ENCODE measurements at regions not wholly inside any gene's neighbourhood (a gene's known extent, or its start where the extent isn't known, plus 50 kb on each side); places are given as distances from the start of the nearest gene placed in this dataset.

DNA sequence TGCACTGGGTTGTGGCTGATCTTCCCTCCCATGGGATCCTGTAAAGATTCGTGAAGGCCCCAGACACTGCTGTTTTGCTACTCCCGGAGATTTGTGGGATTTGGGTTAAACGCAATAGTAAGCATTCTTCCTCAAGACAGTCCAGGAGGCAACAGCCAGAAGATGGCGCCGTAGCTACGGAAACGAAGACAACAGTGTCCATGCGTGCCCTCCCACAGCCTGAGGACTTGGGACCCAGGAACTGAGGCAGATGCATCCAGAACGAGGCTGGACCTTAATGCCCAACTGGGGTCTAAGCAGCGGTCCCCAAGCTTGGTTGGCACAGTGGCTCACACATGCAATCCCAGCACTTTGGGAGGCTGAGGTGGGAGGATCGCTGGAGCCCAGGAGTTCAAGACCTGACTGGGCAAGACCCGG lies 57.6 kb upstream of the ZNF507 start:
- H2BK120ac ChIP-seq (replicated peaks; ENCODE audit: low read depth, low read length) = no peak overlapping the region
- H3K9me3 ChIP-seq (ENCODE audit: insufficient read depth in 2 of 2, low read depth in 1 of 2, low read length in 1 of 2) = no peaks in the 10 kb centered on the region
- WGBS, 2 experiments (ENCODE audit: extremely low coverage in 1 of 2, insufficient coverage in 1 of 2, insufficient read length in 1 of 2, insufficient replicate concordance in 2 of 2, low coverage in 1 of 2, low lambda C conversion rate in 2 of 2, missing lambda C conversion rate in 1 of 2) = 36% methylated on average over 12 of the region's 12 CpGs; no CpG with 5 or more reads in 1 of the 2 experiments
- no peak overlapping the region for H3K18ac ChIP-seq (ENCODE audit: extremely low read depth, low read length)
- FAIRE-seq (peak; percentile 55), DNase-seq (ENCODE audit: low read depth in 1 of 2, low spot score in 2 of 2) (peak; percentile 34 to 79)
- no peak overlapping the region for H4K5ac ChIP-seq (ENCODE audit: insufficient read length, low read depth, low read length)
- no peak overlapping the region for H3K56ac ChIP-seq (replicated peaks; ENCODE audit: insufficient read length, low read depth, low read length)
- no peak overlapping the region for H2BK15ac ChIP-seq (ENCODE audit: low read length)
- H3K27ac ChIP-seq (ENCODE audit: low read depth, low read length) = no peak overlapping the region
- H2BK12ac ChIP-seq (ENCODE audit: low read depth, low read length) = no peak overlapping the region
- no peak overlapping the region for H3K4me3 ChIP-seq (ENCODE audit: extremely low read depth in 1 of 4, insufficient read depth in 2 of 4, low read depth in 3 of 4, low read length in 4 of 4)
- H3K4me1 ChIP-seq (replicated peaks in 1 of 4; ENCODE audit: control insufficient read depth in 3 of 4, insufficient read depth in 4 of 4, low read length in 3 of 4) = peaks cover 0 to 2% (median 0%) of the 10 kb centered on the region in 4 experiments; a peak in 2 of 7 replicates
- no peak overlapping the region for H3K23ac ChIP-seq (ENCODE audit: insufficient read length)
- no peak overlapping the region for H3K14ac ChIP-seq (ENCODE audit: insufficient read length)
- no peak overlapping the region for H2BK5ac ChIP-seq (ENCODE audit: low read depth, low read length)
- no peaks in the 10 kb centered on the region for H3K79me1 ChIP-seq (ENCODE audit: low read depth, low read length)
- CTCF ChIA-PET (ENCODE audit: partially characterized antibody) = interaction anchor here (0.7 to 3.1 kb wide), 17 partner anchors 9 to 616 kb away, joined by 3 to 14 read pairs (median 4); no protein-coding TSS in a partner anchor
- H4K20me1 ChIP-seq (replicated peaks in 1 of 2; ENCODE audit: control insufficient read depth in 1 of 2, insufficient read depth in 2 of 2, low read length in 2 of 2) = no peaks in the 10 kb centered on the region
- no peak overlapping the region for H4K8ac ChIP-seq (ENCODE audit: extremely low read depth, insufficient read depth, low read length)
- no peak overlapping the region for H3K4me2 ChIP-seq (ENCODE audit: insufficient read depth in 1 of 2, low read depth in 2 of 2, low read length in 2 of 2)
- no peaks in the 10 kb centered on the region for H3K27me3 ChIP-seq (replicated peaks in 1 of 4; ENCODE audit: control insufficient read depth in 3 of 4, extremely low read depth in 1 of 4, insufficient read depth in 3 of 4, low read length in 3 of 4)
- no peaks in the 10 kb centered on the region; a peak in 1 of 8 replicates for H3K36me3 ChIP-seq (ENCODE audit: control insufficient read depth in 2 of 4, insufficient read depth in 4 of 4, low read length in 3 of 4)
- no peaks in the 10 kb centered on the region for H3K23me2 ChIP-seq (ENCODE audit: low read depth, low read length)
- no peaks in the 10 kb centered on the region for H3K79me2 ChIP-seq (ENCODE audit: control insufficient read depth in 1 of 2, insufficient read depth in 2 of 2, low read length in 2 of 2)
- H4K91ac ChIP-seq (replicated peaks; ENCODE audit: insufficient read length, low read length) = no peak overlapping the region
- peak overlapping the region; percentile 89 for H2AFZ ChIP-seq (ENCODE audit: low read length)
- POLR2A ChIA-PET (ENCODE audit: partially characterized antibody) = interaction anchor here (0.9 kb wide), 1 partner anchor 1788 kb away, joined by 3 read pairs; no protein-coding TSS in a partner anchor
- H3K9ac ChIP-seq (replicated peaks in 1 of 4; ENCODE audit: extremely low read depth in 1 of 4, low read depth in 3 of 4, low read length in 3 of 4) = no peak overlapping the region
- H2AK5ac ChIP-seq (ENCODE audit: low read depth, low read length) = no peak overlapping the region
- H2BK20ac ChIP-seq (ENCODE audit: low read length) = no peak overlapping the region
- H3K4ac ChIP-seq (replicated peaks; ENCODE audit: insufficient read length, low read depth, low read length) = no peak overlapping the region
- no peak for TF ChIP-seq TEAD4 (IDR thresholded peaks at IDR 0.05; ENCODE audit: low read depth, low read length)
- TF ChIP-seq RBBP5 (IDR thresholded peaks at IDR 0.05; ENCODE audit: borderline replicate concordance, low read depth, low read length) = no peak
- no peak for TF ChIP-seq CTBP2 (IDR thresholded peaks at IDR 0.05; ENCODE audit: borderline replicate concordance, insufficient read depth, insufficient read length, low read length)
- TF ChIP-seq SIN3A (conservative IDR thresholded peaks at IDR 0.05 in 1 of 2, IDR thresholded peaks at IDR 0.05 in 1 of 2; ENCODE audit: low read depth in 1 of 2, low read length in 2 of 2) = no peak
- peak; percentile 61; the same call in 1 of the 2 replicates for TF ChIP-seq MAFK (IDR thresholded peaks at IDR 0.05; ENCODE audit: low read depth, low read length)
- TF ChIP-seq, protein P1, sequence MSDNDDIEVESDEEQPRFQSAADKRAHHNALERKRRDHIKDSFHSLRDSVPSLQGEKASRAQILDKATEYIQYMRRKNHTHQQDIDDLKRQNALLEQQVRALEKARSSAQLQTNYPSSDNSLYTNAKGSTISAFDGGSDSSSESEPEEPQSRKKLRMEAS (IDR thresholded peaks at IDR 0.05) = peak; percentile 59
- TF ChIP-seq CBX5 (IDR thresholded peaks at IDR 0.05; ENCODE audit: low read depth, low read length) = no peak
- TF ChIP-seq, protein P2, sequence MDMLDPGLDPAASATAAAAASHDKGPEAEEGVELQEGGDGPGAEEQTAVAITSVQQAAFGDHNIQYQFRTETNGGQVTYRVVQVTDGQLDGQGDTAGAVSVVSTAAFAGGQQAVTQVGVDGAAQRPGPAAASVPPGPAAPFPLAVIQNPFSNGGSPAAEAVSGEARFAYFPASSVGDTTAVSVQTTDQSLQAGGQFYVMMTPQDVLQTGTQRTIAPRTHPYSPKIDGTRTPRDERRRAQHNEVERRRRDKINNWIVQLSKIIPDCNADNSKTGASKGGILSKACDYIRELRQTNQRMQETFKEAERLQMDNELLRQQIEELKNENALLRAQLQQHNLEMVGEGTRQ (IDR thresholded peaks at IDR 0.05; ENCODE audit: low read length) = no peak
- TF ChIP-seq, protein P3, sequence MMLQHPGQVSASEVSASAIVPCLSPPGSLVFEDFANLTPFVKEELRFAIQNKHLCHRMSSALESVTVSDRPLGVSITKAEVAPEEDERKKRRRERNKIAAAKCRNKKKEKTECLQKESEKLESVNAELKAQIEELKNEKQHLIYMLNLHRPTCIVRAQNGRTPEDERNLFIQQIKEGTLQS (IDR thresholded peaks at IDR 0.05; ENCODE audit: insufficient read depth, low read depth, low read length) = no peak
- no peak for TF ChIP-seq KDM5A (IDR thresholded peaks at IDR 0.05; ENCODE audit: low read length)
